ENCODE measurements at regions not wholly inside any gene's neighbourhood (a gene's known extent, or its start where the extent isn't known, plus 50 kb on each side); places are given as distances from the start of the nearest gene placed in this dataset.
"Not testable (repeated sequence)": the region's sequence is repeated elsewhere in the genome, so short reads cannot be mapped to it uniquely, and the experiment has no call there.

DNA sequence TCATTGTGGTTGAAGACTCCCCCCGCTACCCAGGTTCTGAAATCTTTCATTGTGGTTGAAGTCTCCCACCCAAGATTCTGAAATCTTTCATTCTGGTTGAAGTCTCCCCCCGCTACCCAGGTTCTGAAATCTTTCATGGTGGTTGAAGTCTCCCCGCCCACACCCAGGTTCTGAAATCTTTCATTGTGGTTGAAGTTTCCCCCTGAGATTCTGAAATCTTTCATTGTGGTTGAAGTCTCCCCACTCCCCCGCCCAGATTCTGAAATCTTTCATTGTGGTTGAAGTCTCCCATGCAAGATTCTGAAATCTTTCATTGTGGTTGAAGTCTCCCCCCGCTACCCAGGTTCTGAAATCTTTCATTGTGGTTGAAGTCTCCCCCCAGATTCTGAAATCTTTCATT lies 916.0 kb downstream of the BRD1 start:
- DNase-seq (ENCODE audit: low spot score in 2 of 2); H3K36me3 ChIP-seq (replicated peaks); H3K4me1 ChIP-seq; H3K9me3 ChIP-seq; H3K4me3 ChIP-seq; H3K27me3 ChIP-seq (ENCODE audit: low read depth); in situ Hi-C loops (cut with MboI; ENCODE audit: low sequenced_read_pairs): not testable (repeated sequence)

DNA sequence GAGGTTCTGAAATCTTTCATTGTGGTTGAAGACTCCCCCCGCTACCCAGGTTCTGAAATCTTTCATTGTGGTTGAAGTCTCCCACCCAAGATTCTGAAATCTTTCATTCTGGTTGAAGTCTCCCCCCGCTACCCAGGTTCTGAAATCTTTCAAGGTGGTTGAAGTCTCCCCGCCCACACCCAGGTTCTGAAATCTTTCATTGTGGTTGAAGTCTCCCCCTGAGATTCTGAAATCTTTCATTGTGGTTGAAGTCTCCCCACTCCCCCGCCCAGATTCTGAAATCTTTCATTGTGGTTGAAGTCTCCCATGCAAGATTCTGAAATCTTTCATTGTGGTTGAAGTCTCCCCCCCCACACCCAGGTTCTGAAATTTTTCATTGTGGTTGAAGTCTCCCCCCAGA lies 916.6 kb downstream of the BRD1 start:
- in situ Hi-C loops (cut with MboI; ENCODE audit: low sequenced_read_pairs); H3K27me3 ChIP-seq (ENCODE audit: low read depth); H3K4me3 ChIP-seq; H3K36me3 ChIP-seq (replicated peaks); H3K4me1 ChIP-seq; DNase-seq (ENCODE audit: low spot score in 2 of 2); H3K9me3 ChIP-seq: not testable (repeated sequence)

DNA sequence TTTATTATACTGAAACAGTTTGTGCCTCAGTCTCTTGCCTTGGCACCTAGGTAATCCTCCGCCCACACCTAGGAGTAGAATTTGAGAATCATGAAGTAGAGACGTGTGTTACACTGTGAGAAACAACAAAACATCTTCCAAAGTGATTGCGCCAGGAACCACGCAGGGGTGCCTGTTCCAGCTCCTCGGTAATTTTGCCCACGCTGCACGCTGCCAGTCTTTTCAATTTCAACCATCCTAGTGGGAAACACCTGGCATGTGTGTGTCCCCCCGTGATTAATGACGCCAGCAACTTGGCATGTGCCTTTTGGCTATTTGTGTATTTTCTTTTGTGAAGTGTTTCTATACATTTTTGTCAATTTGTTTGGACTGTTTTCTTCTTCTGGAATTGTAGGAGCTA lies 919.1 kb downstream of the BRD1 start:
- Histone ChIP-seq H3K9me3 (no peaks in the 10 kb centered on the region), H3K27me3 (ENCODE audit: low read depth) (no peaks in the 10 kb centered on the region), H3K4me1 (no peaks in the 10 kb centered on the region), H3K36me3 (replicated peaks) (no peaks in the 10 kb centered on the region), H3K4me3 (no peak overlapping the region)
- DNase-seq (ENCODE audit: low spot score in 2 of 2) = no peak
- in situ Hi-C loops (cut with MboI; ENCODE audit: low sequenced_read_pairs) = no loop called here

DNA sequence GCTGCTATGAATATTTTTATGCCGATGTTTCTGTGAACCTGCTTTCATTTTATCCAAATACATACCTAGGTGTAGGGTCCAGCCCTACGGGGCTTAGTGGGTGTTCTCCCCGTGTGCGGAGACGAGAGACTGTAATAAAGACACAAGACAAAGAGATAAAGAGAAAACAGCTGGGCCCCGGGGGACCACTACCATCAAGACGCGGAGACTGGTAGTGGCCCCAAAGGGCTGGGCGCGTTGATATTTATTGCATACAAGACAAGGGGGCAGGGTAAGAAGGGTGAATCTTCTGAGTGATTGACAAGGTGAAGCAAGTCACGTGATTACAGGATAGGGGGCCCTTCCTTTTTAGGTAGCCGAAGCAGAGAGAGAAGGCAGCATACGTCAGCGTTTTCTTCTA lies 920.1 kb downstream of the BRD1 start:
- Histone ChIP-seq H3K36me3 (replicated peaks) (no peaks in the 10 kb centered on the region), H3K27me3 (ENCODE audit: low read depth) (no peaks in the 10 kb centered on the region), H3K9me3 (no peaks in the 10 kb centered on the region), H3K4me3 (no peak overlapping the region), H3K4me1 (no peaks in the 10 kb centered on the region)
- in situ Hi-C loops (cut with MboI; ENCODE audit: low sequenced_read_pairs) = no loop called here
- no peak for DNase-seq (ENCODE audit: low spot score in 2 of 2)

DNA sequence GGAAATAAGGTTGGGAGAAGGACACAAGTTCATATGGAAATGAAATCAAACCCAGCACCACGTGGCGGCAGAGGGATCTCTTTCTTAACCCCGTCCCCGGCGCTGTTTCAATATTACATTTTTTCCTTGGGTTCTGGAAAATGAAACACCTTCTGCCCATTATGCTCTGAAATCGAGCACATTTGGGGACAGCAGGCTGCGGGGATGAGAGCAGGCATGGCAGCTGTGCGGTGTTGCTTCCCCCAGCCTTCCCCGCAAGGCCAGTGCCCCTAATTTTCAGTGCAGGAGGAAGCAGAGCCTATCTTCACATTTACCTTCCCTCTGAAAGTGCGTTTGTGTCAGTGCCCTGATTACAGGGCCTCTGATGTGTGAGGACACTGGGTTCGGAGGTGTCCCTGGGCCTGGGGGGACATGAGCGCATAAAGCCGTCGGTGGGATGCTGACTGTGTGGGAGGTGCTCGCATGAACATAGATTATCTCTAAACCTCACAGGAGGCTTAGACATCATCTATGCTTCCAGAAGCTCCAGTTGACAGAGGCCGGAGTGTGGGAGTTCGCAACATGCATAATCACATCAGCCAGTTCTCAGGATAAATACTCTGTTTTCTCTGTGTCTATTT lies 921.3 kb downstream of the BRD1 start:
- H3K4me3 ChIP-seq = no peak overlapping the region
- no peaks in the 10 kb centered on the region for H3K9me3 ChIP-seq
- no peaks in the 10 kb centered on the region for H3K36me3 ChIP-seq (replicated peaks)
- in situ Hi-C loops (cut with MboI; ENCODE audit: low sequenced_read_pairs) = no loop called here
- H3K4me1 ChIP-seq = no peaks in the 10 kb centered on the region
- no peak for DNase-seq (ENCODE audit: low spot score in 2 of 2)
- H3K27me3 ChIP-seq (ENCODE audit: low read depth) = no peaks in the 10 kb centered on the region

DNA sequence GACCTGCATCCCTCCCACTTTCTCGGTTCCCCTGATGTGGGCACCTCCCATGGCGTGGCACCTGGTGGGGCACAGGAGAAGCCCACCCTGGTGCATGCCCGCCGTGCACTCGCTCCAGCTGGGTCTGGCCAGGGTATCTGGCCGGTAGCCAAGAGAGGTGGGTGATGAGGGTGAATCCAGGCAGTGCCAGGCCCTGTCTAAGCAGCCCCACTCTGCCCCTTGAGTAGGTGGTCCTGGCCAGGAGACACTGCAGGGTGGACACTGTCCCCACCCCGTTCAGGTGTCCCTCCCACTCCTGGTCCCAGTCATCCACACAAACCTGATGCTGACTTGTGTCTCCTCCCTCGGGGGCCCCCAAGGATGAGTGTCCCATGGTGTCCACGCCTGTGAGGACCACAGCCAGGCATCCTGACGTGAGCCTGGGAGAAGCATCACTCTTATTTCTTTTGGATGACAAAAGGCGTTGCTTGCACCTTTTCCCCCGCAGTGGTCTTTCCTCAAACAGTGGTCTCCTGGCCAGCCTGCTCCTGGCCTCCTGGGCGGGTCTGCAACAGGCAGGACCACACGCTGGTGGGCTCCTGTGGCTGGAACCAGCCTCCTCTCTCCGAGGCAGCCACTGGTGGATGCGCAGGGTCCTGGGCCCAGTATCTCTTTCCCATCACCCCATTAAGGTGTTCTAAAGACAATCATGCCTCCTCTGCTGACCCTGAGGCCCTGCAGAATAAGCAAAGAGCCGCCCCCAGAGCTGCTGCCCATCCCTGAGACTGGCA lies 922.3 kb downstream of the BRD1 start:
- Histone ChIP-seq H3K27me3 (ENCODE audit: low read depth) (no peaks in the 10 kb centered on the region), H3K9me3 (no peaks in the 10 kb centered on the region), H3K4me3 (no peak overlapping the region), H3K36me3 (replicated peaks) (no peaks in the 10 kb centered on the region), H3K4me1 (no peaks in the 10 kb centered on the region)
- in situ Hi-C loops (cut with MboI; ENCODE audit: low sequenced_read_pairs) = no loop called here
- no peak for DNase-seq (ENCODE audit: low spot score in 2 of 2)

DNA sequence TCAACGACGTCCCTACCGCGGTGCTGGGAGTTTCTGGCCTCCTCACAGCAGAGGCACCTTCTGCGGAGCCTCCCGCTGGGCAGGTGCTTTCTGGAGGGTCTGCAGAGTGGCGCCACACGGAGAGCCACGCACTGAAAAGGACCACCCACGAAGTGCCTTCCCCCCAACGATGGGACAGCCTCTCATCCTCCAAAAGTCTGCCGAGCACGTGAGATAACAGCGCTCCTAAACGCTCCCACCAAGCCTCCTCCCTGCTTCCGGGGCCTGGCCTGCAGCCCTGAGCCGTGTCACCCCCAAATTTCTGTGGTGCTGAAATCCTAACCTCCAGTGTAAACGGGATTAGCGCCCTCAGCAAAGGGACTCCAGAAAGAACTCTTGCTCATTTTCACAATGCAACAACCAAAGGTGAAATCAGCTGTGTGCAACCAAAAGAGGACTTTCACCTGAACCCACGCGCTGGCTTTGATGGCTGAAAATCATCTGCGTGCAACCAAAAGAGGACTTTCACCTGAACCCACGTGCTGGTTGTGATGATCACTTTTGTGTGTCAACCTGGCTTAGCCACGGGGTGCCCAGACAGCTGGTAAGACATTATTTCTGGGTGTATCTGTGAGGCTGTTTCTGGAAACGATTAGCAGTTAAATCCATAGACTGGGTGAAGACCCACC lies 924.6 kb downstream of the BRD1 start:
- no peaks in the 10 kb centered on the region for H3K4me1 ChIP-seq
- in situ Hi-C loops (cut with MboI; ENCODE audit: low sequenced_read_pairs) = no loop called here
- H3K9me3 ChIP-seq = no peaks in the 10 kb centered on the region
- no peaks in the 10 kb centered on the region for H3K27me3 ChIP-seq (ENCODE audit: low read depth)
- no peak overlapping the region for H3K4me3 ChIP-seq
- H3K36me3 ChIP-seq (replicated peaks) = no peaks in the 10 kb centered on the region
- no peak for DNase-seq (ENCODE audit: low spot score in 2 of 2)

DNA sequence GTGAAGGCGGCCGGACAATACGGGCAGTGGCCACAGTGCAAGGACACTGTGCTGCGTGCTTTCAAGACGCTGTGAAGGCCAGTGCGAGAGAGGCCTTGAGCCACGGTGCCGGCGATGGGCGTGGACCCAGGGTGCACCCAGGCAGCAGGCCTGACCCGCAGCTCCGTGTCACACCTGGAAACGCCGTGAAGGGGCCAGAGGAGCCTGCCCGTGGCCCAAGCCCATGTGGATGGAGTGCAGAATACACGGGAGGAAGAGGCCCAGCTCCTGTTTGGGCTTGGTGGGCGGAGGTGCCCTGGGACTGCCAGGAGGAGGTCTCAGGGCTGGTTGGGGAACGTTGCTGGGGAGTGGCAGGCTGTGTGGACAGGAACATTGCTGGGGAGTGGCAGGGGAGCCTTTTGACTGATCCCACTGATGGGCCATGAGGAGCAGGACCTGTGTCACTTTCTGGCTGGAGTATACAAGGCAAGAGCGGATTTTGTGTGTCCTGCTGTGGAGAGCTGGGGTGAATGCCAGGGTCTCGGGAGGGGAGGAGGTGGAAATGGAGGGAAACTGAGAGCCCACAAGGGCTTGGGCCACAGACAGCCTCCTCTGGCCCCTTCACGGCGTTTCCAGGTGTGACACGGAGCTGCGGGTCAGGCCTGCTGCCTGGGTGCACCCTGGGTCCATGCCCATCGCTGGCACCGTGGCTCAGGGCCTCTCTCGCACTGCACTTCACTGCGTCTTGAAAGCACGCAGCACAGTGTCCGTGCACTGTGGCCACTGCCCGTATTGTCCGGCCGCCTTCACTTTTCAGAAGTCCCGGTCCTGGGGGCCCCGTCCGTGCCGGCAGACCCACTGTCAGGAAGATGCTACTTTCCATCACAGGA lies 925.4 kb downstream of the BRD1 start:
- DNase-seq (ENCODE audit: low spot score in 2 of 2) = no peak
- H3K4me1 ChIP-seq = no peaks in the 10 kb centered on the region
- no peak overlapping the region for H3K4me3 ChIP-seq
- no peaks in the 10 kb centered on the region for H3K9me3 ChIP-seq
- in situ Hi-C loops (cut with MboI; ENCODE audit: low sequenced_read_pairs) = no loop called here
- no peaks in the 10 kb centered on the region for H3K27me3 ChIP-seq (ENCODE audit: low read depth)
- H3K36me3 ChIP-seq (replicated peaks) = no peaks in the 10 kb centered on the region

DNA sequence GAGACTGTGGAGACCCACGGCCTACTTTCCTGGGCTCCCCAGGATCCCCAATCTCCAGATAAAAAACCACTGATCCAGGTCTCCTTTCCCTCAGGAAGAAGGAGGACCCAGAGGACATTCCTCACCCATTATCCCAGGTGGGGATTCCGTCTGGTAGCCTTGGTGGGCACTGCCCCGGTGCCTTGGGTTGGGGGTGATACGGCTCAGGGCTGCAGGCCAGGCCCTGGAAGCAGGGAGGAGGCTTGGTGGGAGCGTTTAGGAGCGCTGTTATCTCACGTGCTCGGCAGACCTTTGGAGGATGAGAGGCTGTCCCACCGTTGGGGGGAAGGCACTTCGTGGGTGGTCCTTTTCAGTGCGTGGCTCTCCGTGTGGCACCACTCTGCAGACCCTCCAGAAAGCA lies 926.3 kb downstream of the BRD1 start:
- Histone ChIP-seq H3K36me3 (replicated peaks) (no peaks in the 10 kb centered on the region), H3K9me3 (no peaks in the 10 kb centered on the region), H3K4me1 (no peaks in the 10 kb centered on the region), H3K27me3 (ENCODE audit: low read depth) (no peaks in the 10 kb centered on the region), H3K4me3 (no peak overlapping the region)
- no peak for DNase-seq (ENCODE audit: low spot score in 2 of 2)
- in situ Hi-C loops (cut with MboI; ENCODE audit: low sequenced_read_pairs) = no loop called here

DNA sequence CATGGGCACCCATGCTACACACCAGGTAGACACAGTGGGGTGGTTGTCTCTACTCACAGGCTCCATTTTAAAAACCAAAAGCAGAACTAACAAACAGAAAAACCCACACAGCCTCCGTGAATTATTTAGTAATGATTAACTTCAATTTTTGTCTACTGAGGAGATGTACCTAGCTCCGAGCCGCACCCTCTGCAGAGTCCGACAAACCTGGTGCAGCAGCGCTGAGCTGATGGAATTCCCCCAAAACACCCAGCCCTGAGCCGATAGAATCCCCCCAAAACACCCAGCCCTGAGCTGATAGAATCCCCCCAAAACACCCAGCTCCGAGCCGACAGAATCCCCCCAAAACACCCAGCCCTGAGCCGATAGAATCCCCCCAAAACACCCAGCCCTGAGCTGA lies 927.0 kb downstream of the BRD1 start:
- DNase-seq (ENCODE audit: low spot score in 2 of 2) = no peak
- in situ Hi-C loops (cut with MboI; ENCODE audit: low sequenced_read_pairs) = no loop called here
- Histone ChIP-seq H3K36me3 (replicated peaks) (no peaks in the 10 kb centered on the region), H3K4me1 (no peaks in the 10 kb centered on the region), H3K4me3 (no peak overlapping the region), H3K27me3 (ENCODE audit: low read depth) (no peaks in the 10 kb centered on the region), H3K9me3 (no peaks in the 10 kb centered on the region)

DNA sequence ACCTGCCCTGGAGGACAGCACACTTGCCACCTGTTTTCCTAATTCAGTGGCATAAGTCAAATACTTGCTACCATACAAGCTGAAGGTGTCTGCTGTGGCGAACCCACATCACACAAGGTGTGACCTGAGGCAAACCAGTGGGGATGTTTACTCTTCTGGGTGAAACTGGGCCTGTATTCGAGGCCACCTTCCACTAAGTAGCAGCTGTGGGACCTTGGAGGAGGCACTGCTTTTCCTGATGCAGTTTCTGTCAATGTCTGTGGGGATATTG lies 927.4 kb downstream of the BRD1 start:
- in situ Hi-C loops (cut with MboI; ENCODE audit: low sequenced_read_pairs) = no loop called here
- Histone ChIP-seq H3K4me3 (no peak overlapping the region), H3K9me3 (no peaks in the 10 kb centered on the region), H3K36me3 (replicated peaks) (no peaks in the 10 kb centered on the region), H3K27me3 (ENCODE audit: low read depth) (no peaks in the 10 kb centered on the region), H3K4me1 (no peaks in the 10 kb centered on the region)
- no peak for DNase-seq (ENCODE audit: low spot score in 2 of 2)

DNA sequence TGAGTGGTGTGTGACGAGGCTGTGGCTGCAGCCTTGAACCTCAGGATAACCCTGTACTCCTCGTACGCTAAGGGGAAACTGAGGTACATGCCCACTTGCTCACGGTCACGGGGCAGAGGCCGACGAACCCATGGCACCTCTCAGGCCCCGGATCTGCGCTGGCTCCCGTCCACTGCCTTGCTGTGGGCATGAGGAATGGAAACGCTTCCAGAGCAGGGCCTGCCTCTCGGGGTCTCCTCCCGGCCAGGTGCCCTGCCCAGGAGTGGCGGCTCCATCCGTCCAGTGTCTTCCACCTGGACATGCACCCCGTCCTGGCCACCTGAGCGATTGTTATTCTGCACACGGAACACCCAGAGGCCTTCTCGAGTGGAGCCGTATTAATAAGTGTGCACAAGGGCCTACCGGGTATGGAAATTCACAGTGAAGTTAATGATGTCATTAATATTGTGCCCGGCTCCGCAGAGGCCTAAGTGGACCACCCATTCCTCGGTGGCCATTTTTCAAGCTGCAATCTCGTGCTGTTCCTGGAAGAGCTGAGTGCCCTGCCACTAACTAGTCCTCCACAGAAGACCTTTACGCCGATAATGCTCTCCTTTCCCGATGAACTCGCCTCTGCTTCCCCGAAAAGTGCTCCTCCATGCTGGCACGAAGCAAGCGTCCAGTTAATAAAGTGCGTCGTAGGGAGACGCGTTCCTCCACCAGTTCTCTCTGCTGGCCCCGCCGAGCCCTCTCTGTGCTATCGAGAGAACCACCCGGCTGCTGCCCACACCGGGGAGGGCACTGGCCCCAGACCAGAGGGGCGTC lies 927.9 kb downstream of the BRD1 start:
- Histone ChIP-seq H3K27me3 (ENCODE audit: low read depth) (no peaks in the 10 kb centered on the region), H3K9me3 (no peaks in the 10 kb centered on the region), H3K4me1 (no peaks in the 10 kb centered on the region), H3K4me3 (no peak overlapping the region), H3K36me3 (replicated peaks) (no peaks in the 10 kb centered on the region)
- in situ Hi-C loops (cut with MboI; ENCODE audit: low sequenced_read_pairs) = no loop called here
- no peak for DNase-seq (ENCODE audit: low spot score in 2 of 2)

DNA sequence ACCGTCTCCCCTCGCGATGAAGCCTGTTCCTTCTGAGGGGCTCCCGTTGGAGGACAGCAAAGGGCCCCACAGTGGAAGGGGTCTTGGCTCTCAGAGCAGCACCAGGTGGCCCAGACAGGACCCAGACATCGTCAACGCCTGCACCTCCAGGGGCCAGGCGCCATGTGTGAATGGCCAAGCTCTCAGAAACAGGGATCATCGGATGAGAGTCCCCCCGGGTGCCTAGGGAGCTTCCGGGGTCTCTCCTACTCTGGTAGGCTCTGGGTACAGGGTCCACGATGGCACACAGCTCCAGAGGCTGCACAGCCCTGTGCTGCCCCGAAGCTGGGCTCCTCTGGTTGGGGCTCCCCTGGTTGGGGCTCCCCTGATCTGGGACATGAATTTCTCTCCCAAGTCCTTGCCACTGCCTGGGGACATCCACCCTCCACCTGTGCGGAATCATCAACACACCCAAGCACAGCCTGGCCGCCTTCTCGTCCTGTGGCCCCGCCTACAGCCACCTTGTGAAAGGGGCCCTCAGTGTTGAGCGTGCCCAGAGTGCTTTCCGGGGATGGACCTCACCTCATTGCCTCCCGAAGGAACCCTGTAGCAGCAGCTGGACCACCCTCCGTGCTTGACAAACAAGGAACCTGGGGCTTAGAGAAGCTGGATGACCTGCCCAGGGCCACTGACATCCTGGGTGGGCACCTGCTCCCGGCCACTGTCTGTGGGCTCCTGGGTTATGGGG lies 929.0 kb downstream of the BRD1 start:
- H3K4me1 ChIP-seq = no peaks in the 10 kb centered on the region
- no peaks in the 10 kb centered on the region for H3K9me3 ChIP-seq
- DNase-seq (ENCODE audit: low spot score in 2 of 2) = no peak
- no peaks in the 10 kb centered on the region for H3K27me3 ChIP-seq (ENCODE audit: low read depth)
- in situ Hi-C loops (cut with MboI; ENCODE audit: low sequenced_read_pairs) = no loop called here
- no peaks in the 10 kb centered on the region for H3K36me3 ChIP-seq (replicated peaks)
- no peak overlapping the region for H3K4me3 ChIP-seq
